Fibroblast of lung (primary cell): ENCODE measurements at regions not wholly inside any gene's neighbourhood (a gene's known extent, or its start where the extent isn't known, plus 50 kb on each side); places are given as distances from the start of the nearest gene placed in this dataset.
"Not testable (repeated sequence)": the region's sequence is repeated elsewhere in the genome, so short reads cannot be mapped to it uniquely, and the experiment has no call there.

Source experiments
- DNase-seq, 2 donors: peaks; one replicate each; pipeline versions ENCODE4 v3.0.0 to v3.0.0-alpha.2; 2010; ENCODE audit warnings: low read depth in 2 of 2
- H2AFZ ChIP-seq: 2 replicates; pipeline ENCODE4 v1.5.1; 2012; ENCODE audit warnings: low read length, control low read depth, inconsistent platforms
- H3K27ac ChIP-seq: 2 replicates; pipeline ENCODE4 v1.5.1; 2011; ENCODE audit warnings: low read length, control low read depth; ENCODE audit not compliant: insufficient read depth
- H3K27me3 ChIP-seq: 2 replicates; pipeline ENCODE4 v1.5.1; 2011; ENCODE audit warnings: mild to moderate bottlenecking, low read length; ENCODE audit not compliant: control insufficient read depth, insufficient read depth
- H3K36me3 ChIP-seq: 2 replicates; pipeline ENCODE4 v1.5.1; 2011; ENCODE audit warnings: low read length; ENCODE audit not compliant: control insufficient read depth, insufficient read depth
- H3K4me1 ChIP-seq: 2 replicates; pipeline ENCODE4 v1.5.1; 2011; ENCODE audit warnings: low read length; ENCODE audit not compliant: control insufficient read depth, insufficient read depth; ENCODE audit errors: extremely low read depth
- H3K4me2 ChIP-seq: 2 replicates; pipeline ENCODE4 v1.5.1; 2011; ENCODE audit warnings: low read length, control low read depth; ENCODE audit not compliant: insufficient read depth; ENCODE audit errors: extremely low read depth
- H3K4me3 ChIP-seq, 4 experiments: fragments of 200-600 bp in 1 of 4; sonication (generic) in 1 of 4; replicated peaks in 1 of 4; 2 replicates each; pipeline ENCODE4 v1.5.1; 2011 to 2016; ENCODE audit warnings: low read length in 4 of 4, low read depth in 3 of 4, mild to moderate bottlenecking in 3 of 4, control low read depth in 2 of 4, inconsistent platforms in 1 of 4, mixed read lengths in 1 of 4; ENCODE audit not compliant: insufficient read depth in 1 of 4; ENCODE audit errors: control extremely low read depth in 1 of 4
- H3K79me2 ChIP-seq: 2 replicates; pipeline ENCODE4 v1.5.1; 2012; ENCODE audit warnings: mild to moderate bottlenecking, low read length, inconsistent platforms; ENCODE audit not compliant: control insufficient read depth, insufficient read depth
- H3K9ac ChIP-seq: 2 replicates; pipeline ENCODE4 v1.5.1; 2011; ENCODE audit warnings: mild to moderate bottlenecking, low read length, control low read depth; ENCODE audit not compliant: insufficient read depth
- H3K9me3 ChIP-seq: 2 replicates; pipeline ENCODE4 v1.5.1; 2012; ENCODE audit warnings: low read depth, low read length; ENCODE audit not compliant: control insufficient read depth, insufficient read depth
- H4K20me1 ChIP-seq: 2 replicates; pipeline ENCODE4 v1.5.1; 2011; ENCODE audit warnings: low read length; ENCODE audit not compliant: control insufficient read depth, insufficient read depth; ENCODE audit errors: extremely low read depth
- EZH2 ChIP-seq: IDR thresholded peaks from 2 replicates; pipeline ENCODE4 v1.5.1; 2012; ENCODE audit warnings: low read length, control low read depth, mild to moderate bottlenecking; ENCODE audit errors: missing control alignments
- TF ChIP-seq, protein P1 (sequence below), 2 donors: IDR thresholded peaks in 1 of 2; conservative IDR thresholded peaks in 1 of 2; 1 replicate in 1 of 2; 2 replicates in 1 of 2; pipeline ENCODE4 v1.5.1; 2011 to 2012; ENCODE audit warnings: low read length in 2 of 2, control low read depth in 1 of 2, inconsistent platforms in 1 of 2, low read depth in 1 of 2, mild to moderate bottlenecking in 1 of 2

DNA sequence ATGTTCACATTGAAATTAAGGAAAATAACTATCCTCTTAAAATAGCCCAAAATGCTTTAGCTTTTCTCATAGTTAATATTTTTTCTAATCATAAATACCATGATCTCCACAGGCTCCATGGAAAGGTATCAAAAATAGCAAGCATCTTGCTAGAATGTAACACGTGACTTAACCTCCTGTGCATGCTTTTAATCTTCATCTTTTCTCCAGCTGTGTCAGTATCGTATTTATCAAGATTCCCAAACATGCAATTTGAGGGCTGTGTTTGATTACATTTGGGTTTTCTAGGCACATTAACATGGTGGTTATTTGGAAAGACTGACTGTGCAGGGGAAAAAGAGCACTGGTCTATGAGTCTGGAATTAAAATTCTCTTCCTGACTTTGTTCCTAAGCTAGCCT, 472.5 kb upstream of the MCTP2 start:
- H4K20me1 ChIP-seq, result no peaks in the 10 kb centered on the region
- H3K36me3 ChIP-seq, result no peaks in the 10 kb centered on the region
- no peak overlapping the region for H2AFZ ChIP-seq
- H3K27me3 ChIP-seq, result no peaks in the 10 kb centered on the region
- no peak overlapping the region for H3K4me3 ChIP-seq
- H3K4me2 ChIP-seq, result no peak overlapping the region
- no peaks in the 10 kb centered on the region for H3K9me3 ChIP-seq
- no peak for DNase-seq
- H3K4me1 ChIP-seq, result no peaks in the 10 kb centered on the region
- TF ChIP-seq EZH2, result no peak
- TF ChIP-seq, protein P1, sequence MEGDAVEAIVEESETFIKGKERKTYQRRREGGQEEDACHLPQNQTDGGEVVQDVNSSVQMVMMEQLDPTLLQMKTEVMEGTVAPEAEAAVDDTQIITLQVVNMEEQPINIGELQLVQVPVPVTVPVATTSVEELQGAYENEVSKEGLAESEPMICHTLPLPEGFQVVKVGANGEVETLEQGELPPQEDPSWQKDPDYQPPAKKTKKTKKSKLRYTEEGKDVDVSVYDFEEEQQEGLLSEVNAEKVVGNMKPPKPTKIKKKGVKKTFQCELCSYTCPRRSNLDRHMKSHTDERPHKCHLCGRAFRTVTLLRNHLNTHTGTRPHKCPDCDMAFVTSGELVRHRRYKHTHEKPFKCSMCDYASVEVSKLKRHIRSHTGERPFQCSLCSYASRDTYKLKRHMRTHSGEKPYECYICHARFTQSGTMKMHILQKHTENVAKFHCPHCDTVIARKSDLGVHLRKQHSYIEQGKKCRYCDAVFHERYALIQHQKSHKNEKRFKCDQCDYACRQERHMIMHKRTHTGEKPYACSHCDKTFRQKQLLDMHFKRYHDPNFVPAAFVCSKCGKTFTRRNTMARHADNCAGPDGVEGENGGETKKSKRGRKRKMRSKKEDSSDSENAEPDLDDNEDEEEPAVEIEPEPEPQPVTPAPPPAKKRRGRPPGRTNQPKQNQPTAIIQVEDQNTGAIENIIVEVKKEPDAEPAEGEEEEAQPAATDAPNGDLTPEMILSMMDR (conservative IDR thresholded peaks at IDR 0.05 in 1 of 2, IDR thresholded peaks at IDR 0.05 in 1 of 2; ENCODE audit: low read depth in 1 of 2, low read length in 2 of 2), result no peak
- H3K9ac ChIP-seq, result no peak overlapping the region
- H3K79me2 ChIP-seq, result no peaks in the 10 kb centered on the region
- H3K27ac ChIP-seq, result no peak overlapping the region

DNA sequence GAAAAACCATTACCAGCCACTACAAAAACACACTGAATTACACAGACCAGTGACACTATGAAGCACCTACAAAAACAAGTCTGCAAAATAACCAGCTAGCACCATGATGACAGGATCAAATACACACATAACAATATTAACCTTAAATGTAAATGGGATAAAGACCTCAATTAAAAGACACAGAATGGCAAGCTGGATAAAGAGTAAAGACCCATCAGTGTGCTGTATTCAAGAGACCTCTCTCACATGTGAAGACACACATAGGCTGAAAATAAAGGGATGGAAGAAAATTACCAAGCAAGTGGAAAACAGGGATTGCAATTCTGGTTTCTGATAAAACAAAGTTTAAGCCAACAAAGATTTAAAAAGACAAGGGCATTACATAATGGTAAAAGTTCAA, 482.7 kb upstream of the MCTP2 start:
- no peaks in the 10 kb centered on the region for H3K4me1 ChIP-seq
- no peak for DNase-seq
- TF ChIP-seq EZH2, result no peak
- TF ChIP-seq, protein P1 (conservative IDR thresholded peaks at IDR 0.05 in 1 of 2, IDR thresholded peaks at IDR 0.05 in 1 of 2; ENCODE audit: low read depth in 1 of 2, low read length in 2 of 2), result no peak
- H3K9me3 ChIP-seq, result no peaks in the 10 kb centered on the region
- no peaks in the 10 kb centered on the region for H3K36me3 ChIP-seq
- H4K20me1 ChIP-seq, result no peaks in the 10 kb centered on the region
- no peaks in the 10 kb centered on the region for H3K27me3 ChIP-seq
- H2AFZ ChIP-seq, result no peak overlapping the region
- no peaks in the 10 kb centered on the region for H3K79me2 ChIP-seq
- H3K4me2 ChIP-seq, result no peak overlapping the region
- no peak overlapping the region for H3K27ac ChIP-seq
- H3K4me3 ChIP-seq, result no peak overlapping the region
- H3K9ac ChIP-seq, result no peak overlapping the region

DNA sequence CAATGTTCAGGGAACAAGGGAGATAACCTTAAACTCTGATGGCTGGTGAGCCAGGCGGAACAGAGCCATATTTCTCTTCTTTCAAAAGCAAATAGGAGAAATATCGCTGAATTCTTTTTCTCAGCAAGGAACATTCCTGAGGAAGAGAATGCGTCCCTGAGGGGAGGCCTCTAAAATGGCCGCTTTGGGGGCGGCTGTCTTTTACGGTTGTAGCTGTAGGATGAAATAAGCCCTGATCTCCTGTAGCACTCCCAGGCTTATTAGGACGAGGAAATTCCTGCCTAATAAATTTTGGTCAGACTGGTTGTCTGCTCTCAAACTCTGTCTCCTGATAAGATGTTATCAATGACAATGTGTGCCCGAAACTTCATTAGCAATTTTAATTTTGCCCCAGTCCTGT, 496.4 kb upstream of the MCTP2 start:
- H3K27me3 ChIP-seq, H3K79me2 ChIP-seq, H4K20me1 ChIP-seq, H2AFZ ChIP-seq, H3K4me3 ChIP-seq, H3K36me3 ChIP-seq, H3K9ac ChIP-seq, H3K4me2 ChIP-seq, DNase-seq, H3K4me1 ChIP-seq, H3K9me3 ChIP-seq, H3K27ac ChIP-seq: not testable (repeated sequence)

DNA sequence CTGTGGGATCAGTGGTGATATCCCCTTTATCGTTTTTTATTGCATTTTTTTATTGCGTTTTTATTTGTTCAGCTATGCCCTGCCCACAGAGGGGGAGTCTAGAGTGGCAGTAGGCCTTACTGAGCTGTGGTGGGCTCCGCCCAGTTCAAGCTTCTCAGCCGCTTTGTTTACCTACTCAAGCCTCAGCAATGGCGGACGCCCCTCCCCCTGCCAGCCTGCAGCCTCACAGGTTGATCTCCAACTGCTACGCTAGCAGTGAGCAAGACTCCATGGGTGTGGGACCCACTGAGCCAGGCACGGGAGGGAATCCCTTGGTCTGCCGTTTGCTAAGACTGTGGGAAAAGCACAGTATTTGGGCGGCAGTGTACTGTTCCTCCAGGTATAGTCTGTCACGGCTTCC, 500.6 kb upstream of the MCTP2 start:
- no peak for DNase-seq

More for the DNA sequence above, 500.6 kb upstream of the MCTP2 start:
- Histone ChIP-seq H3K27me3 (no peaks in the 10 kb centered on the region), H3K4me1 (no peaks in the 10 kb centered on the region), H3K9me3 (no peaks in the 10 kb centered on the region), H3K4me3 (no peak overlapping the region), H3K79me2 (no peaks in the 10 kb centered on the region), H3K27ac (no peak overlapping the region), H2AFZ (no peak overlapping the region), H3K9ac (no peak overlapping the region), H3K36me3 (no peaks in the 10 kb centered on the region), H3K4me2 (no peak overlapping the region), H4K20me1 (no peaks in the 10 kb centered on the region)
- TF ChIP-seq, protein P1 (conservative IDR thresholded peaks at IDR 0.05 in 1 of 2, IDR thresholded peaks at IDR 0.05 in 1 of 2; ENCODE audit: low read depth in 1 of 2, low read length in 2 of 2), result no peak
- TF ChIP-seq EZH2, result no peak
